AG04450 (cell line): ENCODE measurements at regions not wholly inside any gene's neighbourhood (a gene's known extent, or its start where the extent isn't known, plus 50 kb on each side); places are given as distances from the start of the nearest gene placed in this dataset.
"Not testable (repeated sequence)": the region's sequence is repeated elsewhere in the genome, so short reads cannot be mapped to it uniquely, and the experiment has no call there.

Source experiments
- CTCF ChIA-PET: fragments of 300-600, 350-600 bp; formaldehyde crosslinking; extraction: SDS; loops from one replicate; lab custom pipeline; 2022; ENCODE audit warnings: antibody characterized with exemption, inconsistent platforms; lab: Charles Lee
- POLR2A ChIA-PET: fragments of 350-600 bp; formaldehyde crosslinking; extraction: SDS; loops from one replicate; lab custom pipeline; 2021; ENCODE audit warnings: antibody characterized with exemption, inconsistent platforms; lab: Yijun Ruan, JAX
- DNase-seq: peaks from one replicate; pipeline ENCODE4 v3.0.0-alpha.2; 2011; ENCODE audit warnings: low read depth, low spot score
- H3K27ac ChIP-seq: one replicate; pipeline ENCODE4 v1.5.1; 2012; ENCODE audit warnings: low read depth, low read length, control low read depth
- H3K27me3 ChIP-seq: one replicate; pipeline ENCODE4 v1.6.0; 2012; ENCODE audit warnings: low read length; ENCODE audit not compliant: control insufficient read depth, insufficient read depth
- H3K4me3 ChIP-seq: 2 replicates; pipeline ENCODE4 v1.5.1; 2011; ENCODE audit warnings: mild to moderate bottlenecking, low read depth, low read length, control low read depth
- H3K9me3 ChIP-seq: 2 replicates; pipeline ENCODE4 v1.5.1; 2012; ENCODE audit warnings: low read length; ENCODE audit not compliant: control insufficient read depth, insufficient read depth

- CTCF ChIA-PET, H3K27me3 ChIP-seq, H3K4me3 ChIP-seq, DNase-seq, H3K9me3 ChIP-seq, POLR2A ChIA-PET, H3K27ac ChIP-seq: not testable (repeated sequence)
These were observed 73.5 kb downstream of the NPIPA8 start for GRCh38 chr16:18263046-18263445.

- CTCF ChIA-PET, H3K27me3 ChIP-seq, H3K4me3 ChIP-seq, H3K27ac ChIP-seq, DNase-seq, POLR2A ChIA-PET, H3K9me3 ChIP-seq: not testable (repeated sequence)
These were observed 74.7 kb downstream of the NPIPA8 start for GRCh38 chr16:18261848-18262247.

GRCh38 chr16:18259496-18260176, 76.9 kb downstream of the NPIPA8 start:
- H3K4me3 ChIP-seq, H3K27ac ChIP-seq, CTCF ChIA-PET, H3K9me3 ChIP-seq, H3K27me3 ChIP-seq, DNase-seq, POLR2A ChIA-PET: not testable (repeated sequence)

GRCh38 chr16:18252943-18253342, 83.6 kb downstream of the NPIPA8 start:
- H3K9me3 ChIP-seq, H3K4me3 ChIP-seq, POLR2A ChIA-PET, H3K27ac ChIP-seq, H3K27me3 ChIP-seq, CTCF ChIA-PET, DNase-seq: not testable (repeated sequence)

GRCh38 chr16:18230505-18230904, 106.0 kb downstream of the NPIPA8 start:
- CTCF ChIA-PET, H3K4me3 ChIP-seq, POLR2A ChIA-PET, H3K27me3 ChIP-seq, H3K27ac ChIP-seq, H3K9me3 ChIP-seq, DNase-seq: not testable (repeated sequence)

- H3K27me3 ChIP-seq, POLR2A ChIA-PET, DNase-seq, H3K4me3 ChIP-seq, CTCF ChIA-PET, H3K9me3 ChIP-seq, H3K27ac ChIP-seq: not testable (repeated sequence)
These were observed 114.2 kb downstream of the NPIPA8 start for GRCh38 chr16:18222054-18223009.

GRCh38 chr16:18217741-18218140, 118.8 kb downstream of the NPIPA8 start:
- POLR2A ChIA-PET, H3K4me3 ChIP-seq, H3K9me3 ChIP-seq, DNase-seq, H3K27ac ChIP-seq, H3K27me3 ChIP-seq, CTCF ChIA-PET: not testable (repeated sequence)

GRCh38 chr16:18216814-18217213, 119.7 kb downstream of the NPIPA8 start:
- DNase-seq, H3K27ac ChIP-seq, H3K4me3 ChIP-seq, H3K9me3 ChIP-seq, POLR2A ChIA-PET, CTCF ChIA-PET, H3K27me3 ChIP-seq: not testable (repeated sequence)

GRCh38 chr16:18213810-18214209, 122.7 kb downstream of the NPIPA8 start:
- POLR2A ChIA-PET, H3K27ac ChIP-seq, CTCF ChIA-PET, DNase-seq, H3K4me3 ChIP-seq, H3K9me3 ChIP-seq, H3K27me3 ChIP-seq: not testable (repeated sequence)

GRCh38 chr16:18211505-18211904, 125.0 kb downstream of the NPIPA8 start:
- CTCF ChIA-PET, H3K9me3 ChIP-seq: not testable (repeated sequence)

GRCh38 chr16:18204786-18205185, 131.8 kb downstream of the NPIPA8 start:
- CTCF ChIA-PET, DNase-seq, H3K9me3 ChIP-seq, H3K4me3 ChIP-seq, H3K27ac ChIP-seq, POLR2A ChIA-PET, H3K27me3 ChIP-seq: not testable (repeated sequence)

More at GRCh38 chr16:18211505-18211904, 125.0 kb downstream of the NPIPA8 start:
- POLR2A ChIA-PET, H3K4me3 ChIP-seq, DNase-seq, H3K27me3 ChIP-seq, H3K27ac ChIP-seq: not testable (repeated sequence)

- H3K9me3 ChIP-seq, H3K27me3 ChIP-seq, CTCF ChIA-PET, H3K27ac ChIP-seq, H3K4me3 ChIP-seq, DNase-seq, POLR2A ChIA-PET: not testable (repeated sequence)
These were observed 132.2 kb downstream of the NPIPA8 start for GRCh38 chr16:18204309-18204708.
